K562 (cell line): ENCODE measurements at regions not wholly inside any gene's neighbourhood (a gene's known extent, or its start where the extent isn't known, plus 50 kb on each side); places are given as distances from the start of the nearest gene placed in this dataset.
"Not testable (repeated sequence)": the region's sequence is repeated elsewhere in the genome, so short reads cannot be mapped to it uniquely, and the experiment has no call there.

ENCODE experiments used
- ATAC-seq: fragments of 200-7000 bp; cut with Tn5 transposase; 3 replicates; pipeline ENCODE4 v1.9.1; 2020; ENCODE audit warnings: moderate library complexity
- BruUV-seq: library from RNA; stranded (reverse); fragments of 400-500 nt; replicated peaks from 2 replicates; lab custom pipeline; 2021; lab: Mats Ljungman, UMichigan
- CTCF ChIA-PET: fragments of 300-600 bp; formaldehyde crosslinking; extraction: SDS; loops from one replicate; lab custom pipeline; 2021; ENCODE audit warnings: low intra/inter-chr PET ratio; lab: Yijun Ruan, JAX
- POLR2A ChIA-PET: fragments of 300-600, 350-650 bp; sonication (Branson Sonifier 250); formaldehyde crosslinking; extraction: SDS; loops from one replicate; lab custom pipeline; 2021; ENCODE audit warnings: antibody characterized with exemption, inconsistent platforms; lab: Yijun Ruan, JAX
- DNase-seq, 4 experiments: peaks; one replicate each; pipeline versions ENCODE4 v3.0.0 to v3.0.0-alpha.2; 2011 to 2018; ENCODE audit warnings: low spot score in 3 of 4, mixed read lengths in 3 of 4; ENCODE audit errors: extremely low read depth in 1 of 4
- FAIRE-seq: peaks from 2 replicates; lab custom pipeline; 2011; peaks lifted over from hg19 to GRCh38; lab: Jason Lieb, UNC
- H2AFZ ChIP-seq: 2 replicates; pipeline ENCODE4 v1.6.0; 2011; ENCODE audit warnings: low read depth, low read length, control low read depth, inconsistent platforms
- H3K27ac ChIP-seq: fragments of 200-600 bp; 3 replicates; pipeline ENCODE4 v1.8.0; 2011; ENCODE audit warnings: low read depth, mild to moderate bottlenecking, control low read depth, inconsistent platforms, low read length, moderate library complexity, mixed read lengths; ENCODE audit errors: extremely low read depth
- H3K27me3 ChIP-seq, 2 experiments: fragments of 300-600 bp in 1 of 2; 2 replicates in 1 of 2; 3 replicates in 1 of 2; pipeline versions ENCODE4 v1.6.0 to v1.8.0; 2011; ENCODE audit warnings: inconsistent platforms in 2 of 2, low read length in 2 of 2, mild to moderate bottlenecking in 1 of 2, mixed read lengths in 1 of 2, moderate library complexity in 1 of 2; ENCODE audit not compliant: control insufficient read depth in 2 of 2, insufficient read depth in 2 of 2
- H3K36me3 ChIP-seq: fragments of 300-600 bp; 3 replicates; pipeline ENCODE4 v1.8.0; 2011; ENCODE audit warnings: mild to moderate bottlenecking, low read length, inconsistent platforms; ENCODE audit not compliant: control insufficient read depth, insufficient read depth
- H3K4me1 ChIP-seq, 2 experiments: fragments of 200-600 bp in 1 of 2; replicated peaks in 1 of 2; 2 replicates in 1 of 2; 3 replicates in 1 of 2; pipeline versions ENCODE4 v1.5.1 to v1.8.0; 2011; ENCODE audit warnings: inconsistent platforms in 2 of 2, low read length in 2 of 2, mild to moderate bottlenecking in 1 of 2, mixed read lengths in 1 of 2, moderate library complexity in 1 of 2; ENCODE audit not compliant: control insufficient read depth in 2 of 2, insufficient read depth in 2 of 2
- H3K4me2 ChIP-seq: 2 replicates; pipeline ENCODE4 v1.6.1; 2011; ENCODE audit warnings: low read length, control low read depth, inconsistent platforms, mixed read lengths; ENCODE audit not compliant: insufficient read depth
- H3K4me3 ChIP-seq: fragments of 200-600 bp; sonication (generic), shearing (Covaris generic); 2 replicates; pipeline ENCODE4 v1.5.1; 2016; ENCODE audit warnings: control low read depth, inconsistent platforms
- H3K79me2 ChIP-seq: fragments of 200-600 bp; 3 replicates; pipeline ENCODE4 v1.8.0; 2011; ENCODE audit warnings: low read length, inconsistent platforms; ENCODE audit not compliant: control insufficient read depth, insufficient read depth
- H3K9ac ChIP-seq, 2 experiments: 2 replicates each; pipeline versions ENCODE4 v1.6.0 to v1.6.1; 2011; ENCODE audit warnings: low read depth in 2 of 2, low read length in 2 of 2, control low read depth in 1 of 2, inconsistent platforms in 1 of 2, mild to moderate bottlenecking in 1 of 2, mixed read lengths in 1 of 2; ENCODE audit not compliant: insufficient read depth in 1 of 2
- H3K9me1 ChIP-seq: one replicate; pipeline ENCODE4 v1.6.0; 2011; ENCODE audit warnings: inconsistent platforms, mild to moderate bottlenecking, low read length, moderate library complexity; ENCODE audit not compliant: control insufficient read depth, insufficient read depth
- H3K9me3 ChIP-seq: replicated peaks from 2 replicates; pipeline ENCODE4 v1.5.1; 2011; ENCODE audit warnings: low read depth, low read length, inconsistent platforms; ENCODE audit not compliant: control insufficient read depth, insufficient read depth
- H4K20me1 ChIP-seq: replicated peaks from 2 replicates; pipeline ENCODE4 v1.6.1; 2011; ENCODE audit warnings: low read length, inconsistent platforms, mixed read lengths; ENCODE audit not compliant: control insufficient read depth, insufficient read depth
- BCOR ChIP-seq: fragments of 450-650 bp; IDR thresholded peaks from 2 replicates; pipeline ENCODE4 v1.6.1; 2016
- CHCHD3 ChIP-seq: fragments of 250-450 bp; sonication (Bioruptor Pico); IDR thresholded peaks from 2 replicates; pipeline ENCODE4 v2.1.2; 2022; ENCODE audit warnings: mild to moderate bottlenecking
- HNRNPUL1 ChIP-seq: fragments of 200-400 bp; formaldehyde crosslinking; IDR thresholded peaks from 2 replicates; pipeline ENCODE4 v1.6.1; 2017; ENCODE audit warnings: low read length
- NCOA6 ChIP-seq: fragments of 450-650 bp; IDR thresholded peaks from 2 replicates; pipeline ENCODE4 v1.6.1; 2017; ENCODE audit warnings: mild to moderate bottlenecking
- RBM25 ChIP-seq: fragments of 200-400 bp; formaldehyde crosslinking; IDR thresholded peaks from 2 replicates; pipeline ENCODE4 v1.6.1; 2018; ENCODE audit warnings: low read length, low read depth, moderate library complexity; ENCODE audit not compliant: severe bottlenecking
- ZBED1 ChIP-seq: IDR thresholded peaks from 2 replicates; pipeline ENCODE4 v1.6.1; 2014
- ZFP36 ChIP-seq: fragments of 150-350 bp; IDR thresholded peaks from 2 replicates; pipeline ENCODE4 v1.6.1; 2018; ENCODE audit warnings: low read length, low read depth; ENCODE audit not compliant: partially characterized antibody
- ZNF507 ChIP-seq: conservative IDR thresholded peaks from 2 replicates; pipeline ENCODE4 v1.6.1; 2017; ENCODE audit warnings: missing genetic modification characterization, missing compliant biosample characterization
- WGBS: fragments of 100-300 bp; shearing (Covaris generic); methylation state at CpG from one replicate; pipeline ENCODE4 v1.1.6; 2016; ENCODE audit warnings: low coverage, mixed read lengths; ENCODE audit not compliant: insufficient coverage; ENCODE audit errors: missing lambda C conversion rate; 5-methylcytosine and 5-hydroxymethylcytosine counted together
- in situ Hi-C: fragments of 300-500 bp; cut with MboI; formaldehyde crosslinking; loops from 4 replicates; pipeline ENCODE4 v1.15.0; 2018; ENCODE audit warnings: inconsistent platforms, mixed read lengths
- intact Hi-C: fragments of 100-400 bp; cut with micrococcal nuclease; formaldehyde crosslinking; loops from 2 replicates; pipeline ENCODE4 v1.14.2; 2022
- TF ChIP-seq, protein P1 (sequence below): IDR thresholded peaks from 2 replicates; pipeline ENCODE4 v1.6.1; 2012; ENCODE audit warnings: low read depth, low read length, improper control_type of control experiment, borderline replicate concordance

- peak; percentile 83 for TF ChIP-seq RBM25
- no peak for TF ChIP-seq CHCHD3 (CRISPR knock-in tag)
- peak; percentile 74 for TF ChIP-seq ZFP36
- TF ChIP-seq BCOR = peak; percentile 40; the same call in 1 of the 2 replicates
These were observed 272.4 kb upstream of the XYLT1 start (continued) for GRCh38 chr16:17743158-17743557.

DNA sequence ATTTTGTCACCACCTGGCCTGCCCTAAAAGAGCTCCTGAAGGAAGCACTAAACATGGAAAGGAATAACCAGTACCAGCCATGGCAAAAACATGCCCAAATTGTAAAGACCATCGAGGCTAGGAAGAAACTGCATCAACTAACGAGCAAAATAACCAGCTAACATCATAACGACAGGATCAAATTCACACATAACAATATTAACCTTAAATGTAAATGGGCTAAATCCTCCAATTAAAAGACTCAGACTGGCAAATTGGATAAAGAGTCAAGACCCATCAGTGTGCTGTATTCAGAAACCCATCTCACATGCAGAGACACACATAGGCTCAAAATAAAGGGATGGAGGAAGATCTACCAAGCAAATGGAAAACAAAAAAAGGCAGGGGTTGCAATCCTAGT lies 264.3 kb upstream of the XYLT1 start:
- H4K20me1 ChIP-seq, H3K79me2 ChIP-seq, H3K9me3 ChIP-seq, H3K4me3 ChIP-seq, FAIRE-seq, BruUV-seq, H3K36me3 ChIP-seq, H3K27me3 ChIP-seq, intact Hi-C loops, H3K9ac ChIP-seq, H2AFZ ChIP-seq, DNase-seq, POLR2A ChIA-PET, H3K9me1 ChIP-seq, in situ Hi-C loops, CTCF ChIA-PET, H3K4me1 ChIP-seq, H3K4me2 ChIP-seq, H3K27ac ChIP-seq, ATAC-seq: not testable (repeated sequence)
- peak; percentile 90 for TF ChIP-seq ZNF507 (tag)
- 0% methylated on average over 3 of the region's 3 CpGs for WGBS

DNA sequence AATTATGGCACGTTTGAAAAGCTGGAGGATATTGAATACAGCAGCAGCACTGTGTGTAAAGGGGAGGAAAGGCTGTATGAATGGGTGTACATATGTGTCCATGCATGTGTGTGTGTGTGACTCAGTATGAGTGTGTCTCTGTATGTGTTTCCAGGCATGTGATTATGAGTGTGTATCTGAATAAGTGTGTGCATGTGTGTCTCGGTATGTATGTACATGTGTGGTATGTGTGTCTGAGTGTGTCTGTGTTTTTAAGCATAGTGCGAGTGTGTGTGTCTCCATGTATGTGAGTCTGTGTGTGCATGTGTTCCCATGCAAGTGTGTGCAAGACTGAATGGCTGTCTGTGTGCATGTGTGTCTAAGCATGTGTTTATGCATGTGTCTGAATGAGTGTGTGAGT lies 259.1 kb upstream of the XYLT1 start:
- BruUV-seq = no TSS peak
- H3K79me2 ChIP-seq = no peaks in the 10 kb centered on the region
- CTCF ChIA-PET = no interaction called here
- 2% methylated on average over 3 of the region's 3 CpGs for WGBS
- FAIRE-seq (no peak), ATAC-seq (no peak)
- TF ChIP-seq, protein P1, sequence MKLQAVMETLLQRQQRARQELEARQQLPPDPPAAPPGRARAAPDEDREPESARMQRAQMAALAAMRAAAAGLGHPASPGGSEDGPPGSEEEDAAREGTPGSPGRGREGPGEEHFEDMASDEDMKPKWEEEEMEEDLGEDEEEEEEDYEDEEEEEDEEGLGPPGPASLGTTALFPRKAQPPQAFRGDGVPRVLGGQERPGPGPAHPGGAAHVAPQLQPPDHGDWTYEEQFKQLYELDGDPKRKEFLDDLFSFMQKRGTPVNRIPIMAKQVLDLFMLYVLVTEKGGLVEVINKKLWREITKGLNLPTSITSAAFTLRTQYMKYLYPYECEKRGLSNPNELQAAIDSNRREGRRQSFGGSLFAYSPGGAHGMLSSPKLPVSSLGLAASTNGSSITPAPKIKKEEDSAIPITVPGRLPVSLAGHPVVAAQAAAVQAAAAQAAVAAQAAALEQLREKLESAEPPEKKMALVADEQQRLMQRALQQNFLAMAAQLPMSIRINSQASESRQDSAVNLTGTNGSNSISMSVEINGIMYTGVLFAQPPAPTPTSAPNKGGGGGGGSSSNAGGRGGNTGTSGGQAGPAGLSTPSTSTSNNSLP = no peak
- TF ChIP-seq NCOA6 (no peak), HNRNPUL1 (no peak), ZBED1 (no peak)
- TF ChIP-seq, all 486 proteins: peak for 0
- Histone ChIP-seq H2AFZ (no peak overlapping the region), H3K36me3 (no peaks in the 10 kb centered on the region), H4K20me1 (no peaks in the 10 kb centered on the region), H3K27me3 (peaks cover 0 to 2% of the 10 kb centered on the region in 2 experiments; a peak in 2 of 5 replicates), H3K9ac (no peak overlapping the region), H3K9me1 (no peaks in the 10 kb centered on the region), H3K4me2 (no peak overlapping the region), H3K9me3 (no peaks in the 10 kb centered on the region), H3K4me3 (no peak overlapping the region), H3K27ac (no peak overlapping the region), H3K4me1 (no peaks in the 10 kb centered on the region)
- DNase-seq = no peak
- POLR2A ChIA-PET = no interaction called here
- in situ Hi-C loops = no loop called here
- intact Hi-C loops = no loop called here
